Ishikawa (cell line): ENCODE measurements at regions not wholly inside any gene's neighbourhood (a gene's known extent, or its start where the extent isn't known, plus 50 kb on each side); places are given as distances from the start of the nearest gene placed in this dataset.

Experiments
- CEBPB ChIP-seq: IDR thresholded peaks from 2 replicates; pipeline ENCODE4 v1.6.1; 2012
- CREB1 ChIP-seq: IDR thresholded peaks from 2 replicates; pipeline ENCODE4 v1.6.1; 2012; ENCODE audit warnings: low read depth
- EGR1 ChIP-seq: IDR thresholded peaks from 2 replicates; pipeline ENCODE4 v1.6.1; 2012
- EP300 ChIP-seq: IDR thresholded peaks from 2 replicates; pipeline ENCODE4 v1.6.1; 2012; ENCODE audit warnings: borderline replicate concordance
- FOXM1 ChIP-seq: IDR thresholded peaks from 2 replicates; pipeline ENCODE4 v1.6.1; 2012; ENCODE audit warnings: low read depth, borderline replicate concordance
- NFIC ChIP-seq: IDR thresholded peaks from 2 replicates; pipeline ENCODE4 v1.6.1; 2012
- RAD21 ChIP-seq: IDR thresholded peaks from 2 replicates; pipeline ENCODE4 v1.6.1; 2012; ENCODE audit warnings: low read depth
- TAF1 ChIP-seq: IDR thresholded peaks from 2 replicates; pipeline ENCODE4 v1.6.1; 2012; ENCODE audit warnings: low read depth, mild to moderate bottlenecking
- TCF12 ChIP-seq: IDR thresholded peaks from 2 replicates; pipeline ENCODE4 v1.6.1; 2012; ENCODE audit warnings: low read depth
- TEAD4 ChIP-seq: IDR thresholded peaks from 2 replicates; pipeline ENCODE4 v1.6.1; 2012
- YY1 ChIP-seq: IDR thresholded peaks from 2 replicates; pipeline ENCODE4 v1.6.1; 2012; ENCODE audit warnings: low read depth
- ZBTB7A ChIP-seq: IDR thresholded peaks from 2 replicates; pipeline ENCODE4 v1.6.1; 2012; ENCODE audit warnings: low read depth
- TF ChIP-seq, protein P1 (sequence below): IDR thresholded peaks from 2 replicates; pipeline ENCODE4 v1.6.1; 2012
- TF ChIP-seq, protein P2 (sequence below): IDR thresholded peaks from 2 replicates; pipeline ENCODE4 v1.6.1; 2012
- TF ChIP-seq, protein P3 (sequence below): IDR thresholded peaks from 2 replicates; pipeline ENCODE4 v1.6.1; 2012; ENCODE audit warnings: low read depth, mild to moderate bottlenecking

DNA sequence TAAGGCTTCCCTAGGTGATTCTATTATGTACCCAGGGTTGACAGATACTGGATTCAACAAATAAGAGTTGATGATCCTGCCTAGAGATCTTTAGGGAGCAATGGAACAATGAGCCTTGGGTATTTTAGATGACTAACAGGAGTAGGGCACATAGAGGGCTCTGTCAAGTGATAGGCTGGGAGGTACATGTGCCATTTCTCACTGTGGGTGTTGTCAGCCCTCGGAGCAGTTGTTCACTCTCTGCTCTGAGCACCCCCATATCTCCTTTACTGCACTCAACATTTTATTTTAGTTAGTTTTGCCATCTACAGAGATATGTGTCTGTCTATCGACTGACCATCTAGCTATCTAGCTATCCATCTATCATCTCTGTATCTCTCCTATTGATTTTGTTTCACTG lies 950.6 kb downstream of the TYW1 start:
- TF ChIP-seq YY1: no peak
- no peak for TF ChIP-seq FOXM1
- no peak for TF ChIP-seq NFIC
- no peak for TF ChIP-seq CREB1
- no peak for TF ChIP-seq EP300
- TF ChIP-seq CEBPB: no peak
- no peak for TF ChIP-seq ZBTB7A
- TF ChIP-seq, protein P1, sequence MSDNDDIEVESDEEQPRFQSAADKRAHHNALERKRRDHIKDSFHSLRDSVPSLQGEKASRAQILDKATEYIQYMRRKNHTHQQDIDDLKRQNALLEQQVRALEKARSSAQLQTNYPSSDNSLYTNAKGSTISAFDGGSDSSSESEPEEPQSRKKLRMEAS: no peak
- TF ChIP-seq, protein P2, sequence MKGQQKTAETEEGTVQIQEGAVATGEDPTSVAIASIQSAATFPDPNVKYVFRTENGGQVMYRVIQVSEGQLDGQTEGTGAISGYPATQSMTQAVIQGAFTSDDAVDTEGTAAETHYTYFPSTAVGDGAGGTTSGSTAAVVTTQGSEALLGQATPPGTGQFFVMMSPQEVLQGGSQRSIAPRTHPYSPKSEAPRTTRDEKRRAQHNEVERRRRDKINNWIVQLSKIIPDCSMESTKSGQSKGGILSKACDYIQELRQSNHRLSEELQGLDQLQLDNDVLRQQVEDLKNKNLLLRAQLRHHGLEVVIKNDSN: no peak
- TF ChIP-seq TCF12: no peak
- no peak for TF ChIP-seq TEAD4
- TF ChIP-seq TAF1: no peak
- TF ChIP-seq RAD21: no peak
- no peak for TF ChIP-seq EGR1

DNA sequence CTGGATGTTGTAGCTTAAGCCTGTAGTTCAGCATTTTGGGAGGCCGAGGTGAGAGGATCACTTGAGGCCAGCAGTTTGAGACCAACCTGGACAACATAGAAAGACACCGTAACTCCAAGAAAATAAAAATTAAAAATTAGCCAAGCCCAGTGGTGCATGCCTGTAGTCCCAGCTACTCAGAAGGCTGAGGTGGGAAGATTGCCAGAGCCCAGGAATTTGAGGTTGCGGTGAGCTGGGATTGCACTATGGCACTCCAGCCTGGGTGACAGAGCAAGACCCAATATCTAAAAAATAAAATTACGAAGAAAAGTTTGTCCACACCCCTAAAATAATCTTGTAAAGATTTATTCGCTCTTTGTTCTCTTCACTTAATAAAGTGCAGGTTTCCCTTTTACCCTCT lies 951.0 kb downstream of the TYW1 start:
- no peak for TF ChIP-seq EP300
- TF ChIP-seq FOXM1: no peak
- no peak for TF ChIP-seq TCF12
- TF ChIP-seq CEBPB: no peak
- TF ChIP-seq ZBTB7A: no peak
- no peak for TF ChIP-seq TEAD4
- TF ChIP-seq, protein P2: no peak
- TF ChIP-seq, protein P3, sequence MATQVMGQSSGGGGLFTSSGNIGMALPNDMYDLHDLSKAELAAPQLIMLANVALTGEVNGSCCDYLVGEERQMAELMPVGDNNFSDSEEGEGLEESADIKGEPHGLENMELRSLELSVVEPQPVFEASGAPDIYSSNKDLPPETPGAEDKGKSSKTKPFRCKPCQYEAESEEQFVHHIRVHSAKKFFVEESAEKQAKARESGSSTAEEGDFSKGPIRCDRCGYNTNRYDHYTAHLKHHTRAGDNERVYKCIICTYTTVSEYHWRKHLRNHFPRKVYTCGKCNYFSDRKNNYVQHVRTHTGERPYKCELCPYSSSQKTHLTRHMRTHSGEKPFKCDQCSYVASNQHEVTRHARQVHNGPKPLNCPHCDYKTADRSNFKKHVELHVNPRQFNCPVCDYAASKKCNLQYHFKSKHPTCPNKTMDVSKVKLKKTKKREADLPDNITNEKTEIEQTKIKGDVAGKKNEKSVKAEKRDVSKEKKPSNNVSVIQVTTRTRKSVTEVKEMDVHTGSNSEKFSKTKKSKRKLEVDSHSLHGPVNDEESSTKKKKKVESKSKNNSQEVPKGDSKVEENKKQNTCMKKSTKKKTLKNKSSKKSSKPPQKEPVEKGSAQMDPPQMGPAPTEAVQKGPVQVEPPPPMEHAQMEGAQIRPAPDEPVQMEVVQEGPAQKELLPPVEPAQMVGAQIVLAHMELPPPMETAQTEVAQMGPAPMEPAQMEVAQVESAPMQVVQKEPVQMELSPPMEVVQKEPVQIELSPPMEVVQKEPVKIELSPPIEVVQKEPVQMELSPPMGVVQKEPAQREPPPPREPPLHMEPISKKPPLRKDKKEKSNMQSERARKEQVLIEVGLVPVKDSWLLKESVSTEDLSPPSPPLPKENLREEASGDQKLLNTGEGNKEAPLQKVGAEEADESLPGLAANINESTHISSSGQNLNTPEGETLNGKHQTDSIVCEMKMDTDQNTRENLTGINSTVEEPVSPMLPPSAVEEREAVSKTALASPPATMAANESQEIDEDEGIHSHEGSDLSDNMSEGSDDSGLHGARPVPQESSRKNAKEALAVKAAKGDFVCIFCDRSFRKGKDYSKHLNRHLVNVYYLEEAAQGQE: no peak
- TF ChIP-seq NFIC: no peak
- no peak for TF ChIP-seq TAF1
- TF ChIP-seq CREB1: no peak
- no peak for TF ChIP-seq EGR1
- no peak for TF ChIP-seq YY1
- TF ChIP-seq RAD21: no peak
- TF ChIP-seq, protein P1: no peak

DNA sequence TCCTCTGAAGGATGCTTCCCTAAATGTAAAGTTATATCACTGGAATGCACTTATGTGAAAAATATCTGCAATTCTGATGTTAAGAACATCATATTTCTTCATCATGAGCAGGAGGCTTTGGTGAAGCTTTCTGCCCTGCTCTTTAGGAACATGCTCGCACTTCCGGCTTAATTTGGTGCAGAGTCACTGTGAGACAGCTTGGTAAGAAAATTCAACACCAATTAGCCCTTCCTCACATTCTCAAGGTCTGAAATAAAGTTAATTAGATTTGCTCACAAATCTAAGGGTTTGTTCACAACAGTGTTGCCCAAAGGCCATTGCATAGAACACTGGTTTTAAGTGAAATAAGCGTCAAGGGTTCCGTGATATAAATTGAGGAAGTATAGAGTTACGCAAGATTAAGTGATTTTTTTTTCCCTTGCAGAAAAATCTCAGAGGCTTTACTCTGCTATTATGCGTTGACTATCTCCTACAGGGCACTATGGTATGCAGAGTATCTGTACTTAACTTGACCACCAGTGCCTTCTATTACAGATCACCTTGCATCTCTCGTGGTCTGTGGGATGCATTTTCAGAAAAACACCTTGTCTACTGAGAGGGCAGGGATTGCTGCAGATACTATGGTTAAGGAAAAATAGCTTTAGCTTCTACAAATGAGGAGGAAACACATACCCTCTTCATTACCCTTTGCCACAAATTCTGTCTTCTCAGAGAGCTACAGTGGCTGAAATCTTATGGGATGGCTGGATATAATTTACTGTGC lies 953.9 kb downstream of the TYW1 start:
- TF ChIP-seq, protein P3: no peak
- TF ChIP-seq FOXM1: no peak
- no peak for TF ChIP-seq EP300
- no peak for TF ChIP-seq TAF1
- TF ChIP-seq RAD21: no peak
- no peak for TF ChIP-seq NFIC
- TF ChIP-seq CREB1: no peak
- TF ChIP-seq, protein P1: no peak
- no peak for TF ChIP-seq CEBPB
- no peak for TF ChIP-seq ZBTB7A
- TF ChIP-seq EGR1: no peak
- TF ChIP-seq, protein P2: no peak
- TF ChIP-seq TEAD4: no peak
- no peak for TF ChIP-seq YY1
- TF ChIP-seq TCF12: no peak

DNA sequence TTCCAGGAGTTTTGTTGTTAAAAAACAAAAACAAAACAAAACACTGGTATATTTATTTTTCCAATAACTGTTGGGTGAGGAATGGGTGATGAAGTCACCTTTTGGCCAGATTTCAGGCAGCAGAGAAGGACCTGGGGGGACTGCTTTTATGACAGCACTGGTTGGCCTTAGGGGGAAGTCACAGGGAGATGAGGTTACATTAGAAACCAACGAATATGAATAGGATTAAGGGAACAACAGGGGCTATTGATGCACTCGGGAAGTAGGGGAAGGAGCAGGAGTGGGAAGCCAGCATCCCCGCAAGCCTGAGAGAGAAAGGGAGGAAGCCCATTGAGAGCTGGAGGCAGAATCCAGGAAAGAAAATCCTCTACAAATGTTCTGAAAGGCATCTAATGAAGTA lies 958.4 kb downstream of the TYW1 start:
- TF ChIP-seq TEAD4 (no peak), YY1 (no peak), RAD21 (no peak), FOXM1 (no peak), EGR1 (no peak), TCF12 (no peak), CREB1 (no peak), EP300 (no peak), CEBPB (no peak), ZBTB7A (no peak)
- TF ChIP-seq, protein P3: no peak
- TF ChIP-seq, protein P1: no peak
